Astrocyte (in vitro differentiated cells and primary cell): ENCODE measurements at regions not wholly inside any gene's neighbourhood (a gene's known extent, or its start where the extent isn't known, plus 50 kb on each side); places are given as distances from the start of the nearest gene placed in this dataset.

ENCODE experiments used
- DNase-seq: peaks from one replicate; pipeline ENCODE4 v3.0.0-alpha.2; 2010; ENCODE audit warnings: low read depth
- FAIRE-seq: peaks from 2 replicates; lab custom pipeline; 2011; peaks lifted over from hg19 to GRCh38; lab: Jason Lieb, UNC
- H2AFZ ChIP-seq: 2 replicates; pipeline ENCODE4 v1.6.0; 2012; ENCODE audit warnings: low read depth, low read length, inconsistent platforms
- H3K27ac ChIP-seq: 2 replicates; pipeline ENCODE4 v1.5.1; 2011; ENCODE audit warnings: low read depth, low read length, inconsistent platforms
- H3K27me3 ChIP-seq: 2 replicates; pipeline ENCODE4 v1.6.0; 2011; ENCODE audit warnings: low read length, inconsistent platforms; ENCODE audit not compliant: insufficient read depth
- H3K36me3 ChIP-seq: 2 replicates; pipeline ENCODE4 v1.5.1; 2011; ENCODE audit warnings: low read length, inconsistent platforms; ENCODE audit not compliant: insufficient read depth
- H3K4me1 ChIP-seq: 2 replicates; pipeline ENCODE4 v1.5.1; 2011; ENCODE audit warnings: low read length, inconsistent platforms; ENCODE audit not compliant: insufficient read depth
- H3K4me2 ChIP-seq: 2 replicates; pipeline ENCODE4 v1.6.0; 2012; ENCODE audit warnings: low read length, inconsistent platforms
- H3K4me3 ChIP-seq: 2 replicates; pipeline ENCODE4 v1.5.1; 2011; ENCODE audit warnings: low read depth, mild to moderate bottlenecking, low read length, inconsistent platforms; ENCODE audit not compliant: insufficient read depth
- H3K79me2 ChIP-seq: 2 replicates; pipeline ENCODE4 v1.6.0; 2012; ENCODE audit warnings: mild to moderate bottlenecking, low read length, inconsistent platforms; ENCODE audit not compliant: insufficient read depth
- H3K9ac ChIP-seq: 2 replicates; pipeline ENCODE4 v1.6.0; 2012; ENCODE audit warnings: mild to moderate bottlenecking, low read length, inconsistent platforms
- H3K9me3 ChIP-seq: 2 replicates; pipeline ENCODE4 v1.5.1; 2012; ENCODE audit warnings: low read depth, mild to moderate bottlenecking, low read length, inconsistent platforms; ENCODE audit not compliant: insufficient read depth
- H4K20me1 ChIP-seq: 2 replicates; pipeline ENCODE4 v1.6.0; 2012; ENCODE audit warnings: low read length, inconsistent platforms; ENCODE audit not compliant: insufficient read depth
- H3K27ac Mint-ChIP-seq: one replicate; pipeline ENCODE4 v1.8.0; 2021; ENCODE audit warnings: mild to moderate bottlenecking, mixed read lengths; ENCODE audit not compliant: unreplicated experiment
- H3K27me3 Mint-ChIP-seq: one replicate; pipeline ENCODE4 v1.8.0; 2021; ENCODE audit warnings: low read depth, mixed read lengths; ENCODE audit not compliant: unreplicated experiment
- H3K36me3 Mint-ChIP-seq: one replicate; pipeline ENCODE4 v1.8.0; 2021; ENCODE audit warnings: low read depth, mixed read lengths; ENCODE audit not compliant: unreplicated experiment
- H3K4me1 Mint-ChIP-seq: one replicate; pipeline ENCODE4 v1.8.0; 2021; ENCODE audit warnings: low read depth, mixed read lengths; ENCODE audit not compliant: unreplicated experiment
- H3K4me3 Mint-ChIP-seq: one replicate; pipeline ENCODE4 v1.8.0; 2021; ENCODE audit warnings: mild to moderate bottlenecking, moderate library complexity, mixed read lengths; ENCODE audit not compliant: unreplicated experiment
- H3K9me3 Mint-ChIP-seq: one replicate; pipeline ENCODE4 v1.8.0; 2021; ENCODE audit warnings: mild to moderate bottlenecking, mixed read lengths; ENCODE audit not compliant: unreplicated experiment
- CTCF ChIP-seq: IDR thresholded peaks from 2 replicates; pipeline ENCODE4 v1.5.1; 2011; ENCODE audit warnings: low read depth, mild to moderate bottlenecking, inconsistent platforms, low read length, moderate library complexity; ENCODE audit not compliant: insufficient read depth
- EZH2 ChIP-seq: IDR thresholded peaks from 2 replicates; pipeline ENCODE4 v1.6.1; 2012; ENCODE audit warnings: mild to moderate bottlenecking, low read length, inconsistent platforms; ENCODE audit not compliant: insufficient read depth

GRCh38 chr2:39873586-39873985, 94.5 kb upstream of the THUMPD2 start:
- peaks cover 31% of the 10 kb centered on the region for H3K4me1 Mint-ChIP-seq
- no peak overlapping the region for H3K27ac Mint-ChIP-seq
- no peak for FAIRE-seq
- H2AFZ ChIP-seq: no peak overlapping the region
- H3K36me3 Mint-ChIP-seq: peaks cover 2% of the 10 kb centered on the region
- H3K4me2 ChIP-seq: no peak overlapping the region
- no peak overlapping the region for H3K27ac ChIP-seq
- no peaks in the 10 kb centered on the region for H3K79me2 ChIP-seq
- peaks cover 26% of the 10 kb centered on the region for H3K4me1 ChIP-seq
- TF ChIP-seq EZH2: no peak
- no peak for TF ChIP-seq CTCF
- no peak overlapping the region for H3K4me3 Mint-ChIP-seq
- DNase-seq: no peak
- no peaks in the 10 kb centered on the region for H3K27me3 Mint-ChIP-seq
- no peaks in the 10 kb centered on the region for H4K20me1 ChIP-seq
- H3K9me3 ChIP-seq: no peaks in the 10 kb centered on the region
- no peaks in the 10 kb centered on the region for H3K27me3 ChIP-seq
- no peak overlapping the region for H3K4me3 ChIP-seq
- H3K9ac ChIP-seq: no peak overlapping the region
- H3K9me3 Mint-ChIP-seq: peaks cover 4% of the 10 kb centered on the region
- no peaks in the 10 kb centered on the region for H3K36me3 ChIP-seq

GRCh38 chr2:39872748-39873147, 93.7 kb upstream of the THUMPD2 start:
- peaks cover 26% of the 10 kb centered on the region for H3K4me1 ChIP-seq
- H3K4me2 ChIP-seq: no peak overlapping the region
- H4K20me1 ChIP-seq: no peaks in the 10 kb centered on the region
- H3K79me2 ChIP-seq: no peaks in the 10 kb centered on the region
- no peak overlapping the region for H3K27ac ChIP-seq
- H2AFZ ChIP-seq: no peak overlapping the region
- H3K36me3 ChIP-seq: no peaks in the 10 kb centered on the region
- H3K27me3 ChIP-seq: no peaks in the 10 kb centered on the region
- H3K4me3 Mint-ChIP-seq: no peak overlapping the region
- no peaks in the 10 kb centered on the region for H3K9me3 ChIP-seq
- FAIRE-seq (no peak), DNase-seq (no peak)
- H3K36me3 Mint-ChIP-seq: peaks cover 2% of the 10 kb centered on the region
- H3K9ac ChIP-seq: no peak overlapping the region
- H3K4me3 ChIP-seq: no peak overlapping the region
- no peaks in the 10 kb centered on the region for H3K27me3 Mint-ChIP-seq
- H3K4me1 Mint-ChIP-seq: peaks cover 31% of the 10 kb centered on the region
- no peak overlapping the region for H3K27ac Mint-ChIP-seq
- TF ChIP-seq CTCF: no peak
- TF ChIP-seq EZH2: no peak
- H3K9me3 Mint-ChIP-seq: peaks cover 4% of the 10 kb centered on the region

DNA sequence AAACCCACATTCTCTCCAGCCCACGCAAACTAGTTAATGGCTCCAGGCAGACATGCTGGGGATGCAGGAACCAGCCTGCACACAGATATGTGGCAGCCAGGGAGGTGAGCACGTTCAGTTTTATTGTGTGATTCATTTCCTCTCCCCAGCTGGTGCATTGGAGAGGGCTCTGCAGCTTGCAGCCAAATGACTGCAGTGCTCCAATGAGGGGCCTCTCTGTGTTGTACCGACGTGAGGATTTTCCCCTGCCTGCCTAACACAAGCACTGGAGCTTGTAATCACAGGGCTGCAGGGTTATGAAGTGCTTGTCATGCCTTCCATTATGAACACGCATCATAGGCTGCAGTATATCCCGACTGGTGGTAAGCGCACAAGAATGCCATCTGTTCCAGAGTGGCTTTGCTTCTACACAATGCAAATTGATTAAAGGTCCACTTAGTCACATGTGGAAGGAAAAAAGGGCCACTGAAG, 92.3 kb upstream of the THUMPD2 start:
- peak overlapping the region; percentile 17 for H3K9ac ChIP-seq
- H2AFZ ChIP-seq: peak overlapping the region; percentile 2
- H3K4me3 Mint-ChIP-seq: no peak overlapping the region
- H3K27ac ChIP-seq: peak overlapping the region; percentile 74
- H4K20me1 ChIP-seq: no peaks in the 10 kb centered on the region
- peaks cover 31% of the 10 kb centered on the region for H3K4me1 Mint-ChIP-seq
- H3K79me2 ChIP-seq: no peaks in the 10 kb centered on the region
- peaks cover 4% of the 10 kb centered on the region for H3K9me3 Mint-ChIP-seq
- no peaks in the 10 kb centered on the region for H3K27me3 ChIP-seq
- H3K36me3 Mint-ChIP-seq: peaks cover 2% of the 10 kb centered on the region
- H3K36me3 ChIP-seq: no peaks in the 10 kb centered on the region
- FAIRE-seq (peak; percentile 64), DNase-seq (peak; percentile 99)
- H3K4me2 ChIP-seq: peak overlapping the region; percentile 68
- H3K4me3 ChIP-seq: no peak overlapping the region
- TF ChIP-seq CTCF (no peak), EZH2 (no peak)
- H3K4me1 ChIP-seq: peaks cover 26% of the 10 kb centered on the region
- H3K9me3 ChIP-seq: no peaks in the 10 kb centered on the region
- H3K27ac Mint-ChIP-seq: peak overlapping the region; percentile 38
- H3K27me3 Mint-ChIP-seq: no peaks in the 10 kb centered on the region
